Astrocyte (in vitro differentiated cells and primary cell): ENCODE measurements at regions not wholly inside any gene's neighbourhood (a gene's known extent, or its start where the extent isn't known, plus 50 kb on each side); places are given as distances from the start of the nearest gene placed in this dataset.

Source experiments
- CTCF ChIP-seq: IDR thresholded peaks from 2 replicates; pipeline ENCODE4 v1.5.1; 2011; ENCODE audit warnings: low read depth, mild to moderate bottlenecking, inconsistent platforms, low read length, moderate library complexity; ENCODE audit not compliant: insufficient read depth
- EZH2 ChIP-seq: IDR thresholded peaks from 2 replicates; pipeline ENCODE4 v1.6.1; 2012; ENCODE audit warnings: mild to moderate bottlenecking, low read length, inconsistent platforms; ENCODE audit not compliant: insufficient read depth

- TF ChIP-seq CTCF (no peak), EZH2 (no peak)
These were observed 85.2 kb upstream of the NR2F2 start for GRCh38 chr15:96245252-96245651.
